DMS 273 (cell line): ENCODE measurements at regions not wholly inside any gene's neighbourhood (a gene's known extent, or its start where the extent isn't known, plus 50 kb on each side); places are given as distances from the start of the nearest gene placed in this dataset.
"Not testable (repeated sequence)": the region's sequence is repeated elsewhere in the genome, so short reads cannot be mapped to it uniquely, and the experiment has no call there.

Source experiments
- DNase-seq: peaks from one replicate; lab custom pipeline; 2025; ENCODE audit not compliant: unreplicated experiment; lab: John Stamatoyannopoulos, UW

GRCh38 chr7:65509368-65510186, 135.9 kb downstream of the ZNF92 start:
- peak; percentile 62 for DNase-seq

- not testable (repeated sequence) for DNase-seq
These were observed 136.5 kb downstream of the ZNF92 start for GRCh38 chr7:65510187-65510538.

GRCh38 chr7:65519751-65520150, 146.1 kb downstream of the ZNF92 start:
- not testable (repeated sequence) for DNase-seq

- not testable (repeated sequence) for DNase-seq
These were observed 172.0 kb downstream of the ZNF92 start for GRCh38 chr7:65545465-65546161.

- DNase-seq, result not testable (repeated sequence)
These were observed 176.2 kb downstream of the ZNF92 start for GRCh38 chr7:65549589-65550443.

GRCh38 chr7:65550444-65550809, 176.8 kb downstream of the ZNF92 start:
- DNase-seq, result not testable (repeated sequence)

- DNase-seq, result not testable (repeated sequence)
These were observed 177.4 kb downstream of the ZNF92 start for GRCh38 chr7:65551042-65551441.

- not testable (repeated sequence) for DNase-seq
These were observed 181.2 kb downstream of the ZNF92 start for GRCh38 chr7:65554553-65555476.

GRCh38 chr7:65558584-65558983, 184.9 kb downstream of the ZNF92 start:
- DNase-seq, result not testable (repeated sequence)

- not testable (repeated sequence) for DNase-seq
These were observed 188.2 kb downstream of the ZNF92 start for GRCh38 chr7:65561786-65562372.

- DNase-seq, result not testable (repeated sequence)
These were observed 188.9 kb downstream of the ZNF92 start for GRCh38 chr7:65562522-65562921.

GRCh38 chr7:65563333-65563732, 189.7 kb downstream of the ZNF92 start:
- not testable (repeated sequence) for DNase-seq

- DNase-seq, result not testable (repeated sequence)
These were observed 194.6 kb downstream of the ZNF92 start for GRCh38 chr7:65568226-65568625.

- not testable (repeated sequence) for DNase-seq
These were observed 197.3 kb downstream of the ZNF92 start for GRCh38 chr7:65570990-65571389.

- not testable (repeated sequence) for DNase-seq
These were observed 198.9 kb downstream of the ZNF92 start for GRCh38 chr7:65572581-65572980.

- DNase-seq, result not testable (repeated sequence)
These were observed 202.7 kb downstream of the ZNF92 start for GRCh38 chr7:65576370-65576769.

GRCh38 chr7:65582518-65583119, 209.0 kb downstream of the ZNF92 start:
- DNase-seq, result not testable (repeated sequence)

- not testable (repeated sequence) for DNase-seq
These were observed 228.8 kb downstream of the ZNF92 start for GRCh38 chr7:65602495-65602894.

- no peak for DNase-seq
These were observed 235.5 kb downstream of the ZNF92 start for GRCh38 chr7:65609131-65609530.
